Nephron progenitor cell (in vitro differentiated cells): ENCODE measurements at regions not wholly inside any gene's neighbourhood (a gene's known extent, or its start where the extent isn't known, plus 50 kb on each side); places are given as distances from the start of the nearest gene placed in this dataset.

Source experiments
- DNase-seq: peaks from one replicate; pipeline ENCODE4 v3.0.0; 2021
- H3K27ac Mint-ChIP-seq: 2 replicates; pipeline ENCODE4 v1.8.0; 2021; ENCODE audit warnings: mild to moderate bottlenecking, moderate library complexity, mixed read lengths
- H3K27me3 Mint-ChIP-seq: 2 replicates; pipeline ENCODE4 v1.8.0; 2021; ENCODE audit warnings: mild to moderate bottlenecking, low read depth, mixed read lengths; ENCODE audit not compliant: poor library complexity
- H3K36me3 Mint-ChIP-seq: 2 replicates; pipeline ENCODE4 v1.8.0; 2021; ENCODE audit warnings: low read depth, mixed read lengths
- H3K4me1 Mint-ChIP-seq: 2 replicates; pipeline ENCODE4 v1.8.0; 2021; ENCODE audit warnings: mixed read lengths
- H3K4me3 Mint-ChIP-seq: 2 replicates; pipeline ENCODE4 v1.8.0; 2021; ENCODE audit warnings: mild to moderate bottlenecking, moderate library complexity, mixed read lengths
- H3K9me3 Mint-ChIP-seq: 2 replicates; pipeline ENCODE4 v1.8.0; 2021; ENCODE audit warnings: mild to moderate bottlenecking, moderate library complexity, mixed read lengths
- CTCF ChIP-seq: fragments of 200-600 bp; sonication (generic); IDR thresholded peaks from 2 replicates; pipeline ENCODE4 v1.5.0; 2021; ENCODE audit warnings: antibody characterized with exemption

GRCh38 chr4:23365871-23366556 is 523.8 kb downstream of the PPARGC1A start:
- no peak for DNase-seq
- no peak overlapping the region for H3K27ac Mint-ChIP-seq
- peaks cover 16% of the 10 kb centered on the region for H3K4me1 Mint-ChIP-seq
- H3K27me3 Mint-ChIP-seq, result no peaks in the 10 kb centered on the region
- H3K4me3 Mint-ChIP-seq, result no peak overlapping the region
- no peak for TF ChIP-seq CTCF
- no peaks in the 10 kb centered on the region for H3K36me3 Mint-ChIP-seq
- no peaks in the 10 kb centered on the region for H3K9me3 Mint-ChIP-seq

GRCh38 chr4:23365086-23365485 is 524.8 kb downstream of the PPARGC1A start:
- Mint-ChIP-seq H3K27ac (no peak overlapping the region), H3K9me3 (no peaks in the 10 kb centered on the region), H3K4me1 (peaks cover 11% of the 10 kb centered on the region), H3K4me3 (no peak overlapping the region), H3K27me3 (no peaks in the 10 kb centered on the region), H3K36me3 (no peaks in the 10 kb centered on the region)
- no peak for TF ChIP-seq CTCF
- no peak for DNase-seq

GRCh38 chr4:23364167-23364566 is 525.7 kb downstream of the PPARGC1A start:
- no peaks in the 10 kb centered on the region for H3K27me3 Mint-ChIP-seq
- no peaks in the 10 kb centered on the region for H3K36me3 Mint-ChIP-seq
- H3K4me3 Mint-ChIP-seq, result no peak overlapping the region
- no peaks in the 10 kb centered on the region for H3K9me3 Mint-ChIP-seq
- TF ChIP-seq CTCF, result no peak
- H3K27ac Mint-ChIP-seq, result no peak overlapping the region
- DNase-seq, result no peak
- H3K4me1 Mint-ChIP-seq, result peaks cover 4% of the 10 kb centered on the region

- H3K9me3 Mint-ChIP-seq, result no peaks in the 10 kb centered on the region
- no peaks in the 10 kb centered on the region for H3K27me3 Mint-ChIP-seq
These were observed 528.4 kb downstream of the PPARGC1A start for GRCh38 chr4:23361453-23361852.

GRCh38 chr4:23360718-23361117 is 529.1 kb downstream of the PPARGC1A start:
- H3K4me3 Mint-ChIP-seq, result no peak overlapping the region
- DNase-seq, result no peak
- no peak for TF ChIP-seq CTCF
- no peaks in the 10 kb centered on the region for H3K9me3 Mint-ChIP-seq
- H3K27me3 Mint-ChIP-seq, result no peaks in the 10 kb centered on the region
- H3K36me3 Mint-ChIP-seq, result no peaks in the 10 kb centered on the region
- no peak overlapping the region for H3K27ac Mint-ChIP-seq
- peaks cover 6% of the 10 kb centered on the region for H3K4me1 Mint-ChIP-seq

More at GRCh38 chr4:23361453-23361852, 528.4 kb downstream of the PPARGC1A start:
- no peak for TF ChIP-seq CTCF
- Mint-ChIP-seq H3K27ac (no peak overlapping the region), H3K36me3 (no peaks in the 10 kb centered on the region), H3K4me3 (no peak overlapping the region), H3K4me1 (peaks cover 6% of the 10 kb centered on the region)
- no peak for DNase-seq

- Mint-ChIP-seq H3K27ac (no peak overlapping the region), H3K36me3 (no peaks in the 10 kb centered on the region), H3K27me3 (no peaks in the 10 kb centered on the region), H3K4me1 (peaks cover 6% of the 10 kb centered on the region), H3K9me3 (no peaks in the 10 kb centered on the region), H3K4me3 (no peak overlapping the region)
- TF ChIP-seq CTCF, result no peak
- DNase-seq, result no peak
These were observed 534.6 kb downstream of the PPARGC1A start for GRCh38 chr4:23355258-23355657.
